Erythroblast (primary cell): ENCODE measurements at regions not wholly inside any gene's neighbourhood (a gene's known extent, or its start where the extent isn't known, plus 50 kb on each side); places are given as distances from the start of the nearest gene placed in this dataset.

ENCODE experiments used
- DNase-seq, 2 experiments: peaks; one replicate each; lab custom pipeline; 2025; lab: John Stamatoyannopoulos, UW
- GATA1 ChIP-seq: IDR thresholded peaks from 2 replicates; pipeline ENCODE4 v1.6.1; 2011; ENCODE audit warnings: low read depth, mild to moderate bottlenecking, control low read depth, low read length, moderate library complexity
- POLR2A ChIP-seq: IDR thresholded peaks from 2 replicates; pipeline ENCODE4 v1.6.1; 2011; ENCODE audit warnings: mild to moderate bottlenecking, low read length

DNA sequence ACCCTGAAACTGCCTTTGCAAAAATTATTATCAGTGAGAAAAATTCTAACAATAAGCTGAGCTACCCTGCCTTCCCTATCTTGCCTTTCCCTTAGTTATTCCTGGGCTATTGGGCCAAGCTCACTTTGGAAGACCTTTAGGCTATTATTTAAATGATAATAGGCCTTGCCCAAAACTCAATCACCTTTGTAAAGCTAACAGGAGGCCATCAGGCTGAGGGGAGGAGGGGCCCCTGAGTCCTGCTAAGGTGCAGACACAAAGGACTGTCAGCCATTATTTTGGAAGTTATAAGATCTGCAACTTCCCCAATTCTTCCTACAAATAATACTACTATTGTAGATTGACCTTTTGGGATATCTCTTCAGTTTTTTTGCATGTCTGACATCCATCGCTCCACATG, 278.8 kb upstream of the DIAPH2 start:
- TF ChIP-seq POLR2A (no peak), GATA1 (no peak)
- DNase-seq = no peak

DNA sequence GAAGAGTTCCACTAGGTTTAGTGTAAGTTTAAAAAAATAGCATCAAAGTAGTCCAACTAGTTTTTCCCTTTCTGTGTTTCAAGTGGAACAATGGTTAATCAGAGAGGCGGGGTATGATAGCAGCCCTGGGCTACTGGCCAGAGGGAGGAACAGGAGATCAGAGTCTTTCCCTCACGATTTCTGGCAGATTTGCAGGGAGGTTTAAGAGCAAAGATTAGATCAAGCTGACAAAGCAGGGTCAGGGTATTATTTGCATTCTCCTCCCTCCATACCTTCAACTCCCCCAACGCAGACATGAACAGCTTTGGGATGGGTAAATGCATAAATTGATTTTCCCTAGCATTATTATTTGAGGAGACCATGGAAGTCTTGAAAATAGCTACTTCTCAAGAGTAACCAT, 277.6 kb upstream of the DIAPH2 start:
- no peak for TF ChIP-seq GATA1
- no peak for DNase-seq

GRCh38 chrX:96407501-96407900, 277.1 kb upstream of the DIAPH2 start:
- TF ChIP-seq GATA1 (no peak), POLR2A (no peak)
- no peak for DNase-seq

DNA sequence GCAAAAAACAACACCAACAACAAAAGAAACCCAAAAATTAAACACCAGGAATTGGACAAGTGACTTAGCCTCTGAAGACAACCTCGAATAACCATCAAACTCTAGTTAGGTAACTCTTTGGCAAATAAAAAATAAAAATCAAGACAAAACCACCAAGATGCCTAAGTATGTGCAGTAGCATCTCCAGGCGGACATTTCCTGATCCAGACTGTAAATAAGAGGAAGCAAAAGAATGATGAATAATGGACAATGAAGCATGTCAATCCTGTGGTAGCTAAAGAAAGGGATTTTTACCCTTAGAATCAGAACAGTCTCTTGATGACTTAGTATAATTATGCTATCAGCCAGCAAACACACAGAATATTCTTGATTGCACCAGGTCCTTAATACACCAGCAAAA, 276.7 kb upstream of the DIAPH2 start:
- TF ChIP-seq POLR2A (no peak), GATA1 (no peak)
- no peak for DNase-seq

- no peak for DNase-seq
- no peak for TF ChIP-seq POLR2A
- no peak for TF ChIP-seq GATA1
Observed at GRCh38 chrX:96410927-96411326, 273.7 kb upstream of the DIAPH2 start.

DNA sequence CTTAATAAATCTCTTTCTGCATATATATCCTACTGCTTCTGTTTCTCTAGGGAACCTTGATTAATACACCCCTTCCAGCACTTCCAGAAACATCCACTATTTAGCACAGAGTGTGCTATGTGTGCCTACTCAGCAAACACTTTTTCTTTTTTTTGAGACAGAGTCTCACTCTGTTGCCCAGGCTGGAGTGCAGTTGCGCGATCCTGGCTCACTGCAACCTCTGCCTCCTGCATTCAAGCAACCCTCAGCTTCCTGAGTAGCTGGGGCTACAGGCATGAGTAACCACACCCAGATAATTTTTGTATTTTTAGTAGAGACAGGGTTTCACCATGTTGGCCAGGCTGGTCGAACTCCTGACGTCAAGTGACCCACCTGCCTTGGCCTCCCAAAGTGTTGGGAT, 266.9 kb upstream of the DIAPH2 start:
- no peak for DNase-seq
- no peak for TF ChIP-seq GATA1
- TF ChIP-seq POLR2A = no peak

DNA sequence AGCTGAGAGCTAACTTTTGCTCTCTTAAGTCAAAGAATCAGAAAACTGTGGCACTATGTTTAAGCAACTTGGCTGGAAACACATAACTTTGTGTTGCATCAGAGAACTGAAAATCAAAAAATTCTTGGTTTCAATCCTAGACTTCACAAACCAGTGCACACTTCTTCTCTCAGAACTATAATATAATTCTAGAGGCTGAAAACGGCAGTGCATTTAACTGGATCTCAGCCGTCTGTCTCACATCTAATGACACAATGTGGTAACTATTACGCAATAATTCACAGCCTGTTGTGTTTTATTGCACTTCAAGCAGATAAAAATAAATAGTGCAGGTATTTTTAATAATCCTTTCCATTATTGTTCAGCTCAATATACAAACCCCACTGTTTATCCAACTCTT, 260.6 kb upstream of the DIAPH2 start:
- no peak for DNase-seq

GRCh38 chrX:96425200-96425599, 259.4 kb upstream of the DIAPH2 start:
- TF ChIP-seq POLR2A (no peak), GATA1 (no peak)
- DNase-seq = no peak

More for the DNA sequence above, 260.6 kb upstream of the DIAPH2 start:
- no peak for TF ChIP-seq POLR2A
- no peak for TF ChIP-seq GATA1

DNA sequence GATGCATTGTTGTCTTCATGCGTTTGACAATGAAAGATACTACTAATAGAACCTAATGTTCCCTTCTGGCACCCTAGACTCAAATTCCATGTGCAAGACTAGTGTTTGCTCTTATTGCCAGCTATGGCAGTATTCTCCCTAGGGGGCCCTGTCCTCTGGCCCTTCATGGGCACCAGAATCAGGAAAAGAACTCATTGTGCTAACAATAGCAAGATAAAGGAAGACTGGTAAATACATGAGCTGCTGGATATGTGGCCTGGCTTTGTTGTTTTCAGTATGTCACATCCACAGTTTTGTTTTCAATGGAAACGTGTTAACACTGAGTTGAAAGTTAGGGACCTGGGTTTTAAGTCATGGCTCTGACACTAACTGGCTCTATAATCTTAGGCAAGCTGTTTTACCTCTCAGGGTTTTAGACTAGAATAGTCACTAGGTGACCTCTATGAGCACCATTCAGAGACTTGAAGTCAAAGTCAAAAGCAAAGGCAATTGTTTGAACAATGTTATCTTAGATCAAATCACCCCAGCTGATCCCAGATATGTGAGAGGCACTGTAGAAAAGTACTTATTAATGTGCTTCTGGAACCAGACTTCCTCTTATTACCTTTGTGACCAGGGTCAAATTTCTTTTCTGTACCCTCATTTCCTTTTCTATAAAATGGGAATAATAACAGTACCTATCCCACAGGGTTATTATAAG, 253.7 kb upstream of the DIAPH2 start:
- no peak for DNase-seq
- no peak for TF ChIP-seq GATA1
- TF ChIP-seq POLR2A = no peak

- TF ChIP-seq GATA1 (no peak), POLR2A (no peak)
- DNase-seq = no peak
Observed at GRCh38 chrX:96432647-96433046, 252.0 kb upstream of the DIAPH2 start.

- DNase-seq = no peak
- TF ChIP-seq POLR2A (no peak), GATA1 (no peak)
Observed at GRCh38 chrX:96433409-96434077, 251.1 kb upstream of the DIAPH2 start.

DNA sequence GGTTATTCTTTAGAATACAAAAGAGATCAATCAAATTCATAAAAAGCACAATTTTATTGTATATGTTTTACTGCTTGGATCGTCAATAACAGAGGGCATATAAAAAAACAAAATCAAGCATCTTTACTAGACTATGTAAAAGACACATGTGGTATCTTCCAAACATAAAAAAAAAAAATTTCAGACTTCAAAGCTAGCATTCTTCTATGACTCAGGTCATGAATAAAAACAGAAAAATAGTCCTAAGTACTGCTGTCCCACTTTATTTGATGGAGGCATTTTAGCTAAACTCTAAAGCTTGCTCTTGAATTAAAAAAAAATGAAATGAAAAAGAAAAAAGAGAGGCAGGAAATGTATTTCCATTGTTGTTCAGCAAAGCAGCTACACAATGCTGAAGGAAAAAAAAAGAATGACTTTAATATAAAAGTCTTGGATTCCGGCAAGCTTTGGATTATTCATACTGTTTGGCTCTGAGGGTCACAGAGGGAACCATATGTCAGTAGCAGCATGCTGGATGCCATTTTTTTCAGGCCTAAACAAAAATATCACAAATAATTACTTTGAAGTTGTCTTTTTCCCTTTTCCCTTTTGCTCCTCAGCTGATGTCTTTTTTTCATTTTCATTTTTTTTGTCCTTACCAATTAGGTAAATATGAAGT, 249.1 kb upstream of the DIAPH2 start:
- TF ChIP-seq GATA1 = no peak
- no peak for TF ChIP-seq POLR2A
- no peak for DNase-seq

DNA sequence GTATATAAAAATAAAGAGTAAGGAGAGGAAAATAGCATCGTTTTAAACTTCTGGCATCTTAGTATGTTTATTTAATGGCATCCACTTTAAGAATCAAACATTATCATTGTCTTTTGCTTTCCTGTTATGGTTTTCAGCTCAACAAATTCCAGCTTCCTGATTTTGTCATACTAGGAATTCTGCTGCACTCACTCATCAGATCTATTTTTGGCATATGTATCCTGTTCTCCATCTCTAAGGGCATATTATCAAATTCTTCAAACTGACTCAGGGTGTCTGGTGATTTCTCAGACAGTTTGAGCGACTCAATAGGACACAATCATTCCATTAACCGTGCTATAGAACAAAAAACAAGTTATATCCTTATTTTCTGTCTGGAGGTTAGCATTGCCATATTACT, 248.5 kb upstream of the DIAPH2 start:
- DNase-seq = no peak
- TF ChIP-seq GATA1 (no peak), POLR2A (no peak)

DNA sequence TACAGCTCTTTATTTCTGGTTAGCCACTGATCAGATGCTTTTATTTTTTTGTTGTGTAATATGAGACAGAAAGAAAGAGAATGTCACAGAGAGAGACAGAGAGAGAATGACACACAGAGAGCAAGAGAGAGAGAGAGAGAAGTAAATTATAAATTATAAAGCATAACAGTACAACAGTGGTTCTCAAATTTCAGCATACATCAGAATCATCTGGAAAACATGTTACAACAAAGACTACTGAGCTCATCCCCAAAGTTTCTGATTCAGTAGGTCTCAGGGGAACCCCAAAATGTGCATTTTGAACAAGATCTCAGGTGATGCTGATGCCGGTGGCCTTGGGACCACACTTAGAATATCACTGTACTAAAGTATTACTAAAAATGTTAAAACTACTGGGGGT, 245.8 kb upstream of the DIAPH2 start:
- no peak for DNase-seq
- TF ChIP-seq GATA1 (no peak), POLR2A (no peak)
